NCI-H446 treated with DMSO at 0.1 percent for 48 hours (cell line): ENCODE measurements at regions not wholly inside any gene's neighbourhood (a gene's known extent, or its start where the extent isn't known, plus 50 kb on each side); places are given as distances from the start of the nearest gene placed in this dataset.

Source experiments
- DNase-seq: peaks from one replicate; lab custom pipeline; 2025; lab: John Stamatoyannopoulos, UW

DNA sequence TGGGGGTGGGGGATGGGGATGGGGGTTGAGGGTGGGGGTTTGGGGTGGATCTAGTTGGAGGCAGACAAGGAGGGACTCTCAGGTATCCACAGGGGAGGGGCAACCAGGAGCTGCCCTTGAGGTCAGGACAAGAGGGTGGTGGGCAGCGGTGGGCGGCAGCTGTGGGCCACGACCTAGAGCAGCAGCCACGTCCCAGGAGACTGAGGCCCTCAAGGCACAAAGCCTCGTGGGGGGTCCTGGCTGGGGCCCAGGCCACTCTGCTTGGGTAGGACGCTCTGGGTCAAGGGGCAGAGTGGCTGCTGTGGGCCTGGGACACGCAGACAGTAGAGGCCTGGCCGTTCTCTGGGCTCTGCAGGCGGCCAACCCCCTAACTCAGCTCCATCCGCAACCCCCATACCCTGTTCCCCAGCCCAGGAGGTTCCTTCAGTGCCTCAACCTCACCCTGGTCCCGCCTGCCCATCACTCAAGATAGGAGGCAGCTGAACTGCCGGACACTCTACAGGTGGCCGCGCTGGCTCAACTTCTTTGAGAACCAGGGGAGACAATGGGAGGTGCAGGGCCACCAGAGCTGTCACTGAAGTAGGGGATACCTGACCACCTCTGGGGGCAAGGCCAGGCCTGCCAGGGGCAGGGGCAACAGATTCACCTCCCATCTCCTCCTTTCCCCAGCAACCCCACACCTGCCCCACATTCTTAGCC, 75.6 kb downstream of the ENGASE start:
- DNase-seq = no peak

GRCh38 chr17:79148584-79148983, 74.0 kb downstream of the ENGASE start:
- no peak for DNase-seq

- no peak for DNase-seq
Measured at GRCh38 chr17:79147746-79148506, 73.3 kb downstream of the ENGASE start.

DNA sequence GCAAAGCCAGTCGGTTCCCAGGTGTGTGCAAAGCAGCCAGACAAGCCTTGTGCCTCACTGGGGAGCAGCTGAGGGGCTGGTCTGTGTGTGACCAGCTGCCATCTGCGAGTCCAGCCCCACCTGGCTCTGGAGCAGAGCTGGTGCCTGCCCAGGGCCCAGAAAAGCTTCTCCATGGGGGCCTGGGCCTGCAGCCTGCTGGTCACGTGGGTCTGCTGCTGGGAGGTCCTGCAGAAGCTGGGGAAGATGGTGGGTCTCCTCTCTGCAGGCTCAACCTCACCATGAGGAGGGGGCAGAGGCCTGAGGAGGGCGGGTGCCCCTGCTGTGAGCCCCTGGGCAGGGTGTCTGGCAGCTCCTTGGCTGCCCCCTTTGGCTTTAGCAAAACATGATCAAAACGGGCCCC, 71.9 kb downstream of the ENGASE start:
- no peak for DNase-seq

GRCh38 chr17:79145548-79145947, 70.9 kb downstream of the ENGASE start:
- DNase-seq = no peak

GRCh38 chr17:79144133-79144532, 69.5 kb downstream of the ENGASE start:
- DNase-seq = no peak

- DNase-seq = no peak
Measured at GRCh38 chr17:79142375-79142774, 67.8 kb downstream of the ENGASE start.

GRCh38 chr17:79141578-79142355, 67.1 kb downstream of the ENGASE start:
- DNase-seq = no peak

DNA sequence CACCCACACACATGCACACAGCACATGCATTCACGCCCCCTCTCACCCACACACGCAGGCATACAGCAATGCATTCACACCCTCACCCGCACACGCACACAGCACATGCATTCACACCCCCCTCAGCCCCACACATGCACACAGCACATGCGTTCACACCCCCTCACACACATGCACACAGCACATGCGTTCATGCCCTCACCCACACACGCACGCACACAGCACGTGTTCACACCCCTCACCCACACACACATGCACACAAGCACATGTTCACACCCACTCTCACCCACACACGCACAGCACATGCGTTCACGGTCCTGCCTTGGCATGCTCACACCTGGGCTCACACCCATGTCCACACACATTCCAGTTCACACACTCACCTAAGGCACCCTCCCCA, 64.2 kb downstream of the ENGASE start:
- DNase-seq = no peak

- no peak for DNase-seq
Measured at GRCh38 chr17:79137789-79138165, 63.2 kb downstream of the ENGASE start.

DNA sequence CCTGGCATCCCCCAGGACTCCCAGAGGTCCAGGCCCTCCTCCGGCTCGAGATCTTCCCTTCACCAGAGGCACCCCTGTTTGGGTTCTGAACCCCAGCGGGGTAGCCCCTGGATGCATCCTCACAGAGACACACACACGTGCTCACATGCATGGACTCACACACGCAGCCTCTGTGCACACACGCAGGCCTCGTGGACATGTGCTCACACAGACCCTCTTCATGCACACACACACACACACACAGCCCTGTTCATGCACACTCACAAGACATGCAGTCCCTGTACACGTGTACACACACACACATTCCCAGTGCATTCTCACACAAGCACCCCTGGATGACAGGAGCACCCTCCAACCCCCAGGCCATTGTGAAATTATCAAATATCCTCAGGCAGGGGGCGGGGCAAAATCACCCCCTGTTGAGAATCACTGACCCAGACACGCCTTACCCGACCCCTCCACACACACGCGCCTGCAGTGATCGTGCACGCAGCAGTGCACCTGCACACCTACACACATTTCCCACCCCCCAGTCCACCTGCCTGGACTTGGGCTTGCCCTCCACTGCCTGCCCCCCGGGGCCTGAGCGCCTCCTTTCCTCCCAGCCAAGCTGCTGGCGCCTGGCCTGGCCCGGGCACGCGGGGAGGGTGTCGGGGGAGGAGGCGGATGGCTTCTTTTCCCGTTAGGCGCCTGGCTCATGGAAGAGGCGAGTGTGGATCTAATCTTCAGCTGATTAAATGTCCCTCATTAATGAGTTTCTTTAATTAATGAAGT, 62.6 kb downstream of the ENGASE start:
- DNase-seq = no peak

DNA sequence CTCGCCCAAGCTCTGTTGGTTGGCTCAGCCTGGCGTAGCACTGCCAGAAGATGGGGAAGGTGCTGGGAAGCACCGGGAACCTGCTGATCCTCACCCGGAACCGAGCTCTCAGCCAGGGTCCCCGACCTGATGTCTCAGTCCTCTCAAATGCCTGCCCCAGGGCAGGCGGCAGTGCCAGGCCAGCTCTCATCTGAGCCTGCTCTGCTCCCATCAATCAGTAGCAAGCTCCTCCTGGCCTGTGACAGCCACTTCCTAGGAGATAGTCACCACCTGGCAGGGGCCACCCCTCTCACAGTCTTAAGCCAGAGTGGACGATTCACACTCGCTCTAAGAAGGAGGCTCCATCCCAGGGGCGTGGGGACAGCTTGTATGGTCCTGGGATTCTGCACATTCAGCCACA, 62.0 kb downstream of the ENGASE start:
- no peak for DNase-seq
